NCI-H524 treated with DMSO at 0.1 percent for 48 hours (cell line): ENCODE measurements at regions not wholly inside any gene's neighbourhood (a gene's known extent, or its start where the extent isn't known, plus 50 kb on each side); places are given as distances from the start of the nearest gene placed in this dataset.

Experiments
- DNase-seq: peaks from one replicate; lab custom pipeline; 2025; lab: John Stamatoyannopoulos, UW

DNA sequence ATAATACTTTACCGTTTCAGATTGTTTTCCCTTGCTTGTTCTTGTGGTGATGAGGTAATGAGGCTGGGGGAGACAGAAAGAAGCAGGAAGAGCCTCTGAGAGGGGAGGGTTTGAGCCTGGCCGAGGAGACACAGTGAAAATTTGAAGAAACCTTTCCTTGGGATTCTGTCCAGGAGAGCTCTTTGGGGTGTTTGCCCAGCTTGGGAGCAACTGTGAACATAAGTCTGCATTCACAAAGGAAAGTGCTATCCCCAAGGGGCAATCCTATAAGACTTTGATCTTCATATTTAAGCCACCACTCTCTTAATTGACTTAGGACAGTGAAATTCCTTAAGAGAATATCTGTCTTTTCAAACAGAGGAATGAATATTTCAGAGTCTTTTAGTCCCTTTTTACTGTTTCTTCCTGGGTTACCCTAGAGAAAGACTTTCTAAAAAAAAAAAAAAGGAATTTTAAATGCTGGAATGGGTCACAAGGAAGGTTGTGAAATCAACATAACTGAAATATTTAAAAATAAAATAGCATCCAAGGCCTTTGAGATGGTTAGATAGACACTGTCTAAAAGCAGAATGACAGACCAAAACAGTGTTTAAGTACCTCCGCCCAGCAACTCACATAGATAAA lies 52.5 kb upstream of the STAM2 start:
- no peak for DNase-seq

DNA sequence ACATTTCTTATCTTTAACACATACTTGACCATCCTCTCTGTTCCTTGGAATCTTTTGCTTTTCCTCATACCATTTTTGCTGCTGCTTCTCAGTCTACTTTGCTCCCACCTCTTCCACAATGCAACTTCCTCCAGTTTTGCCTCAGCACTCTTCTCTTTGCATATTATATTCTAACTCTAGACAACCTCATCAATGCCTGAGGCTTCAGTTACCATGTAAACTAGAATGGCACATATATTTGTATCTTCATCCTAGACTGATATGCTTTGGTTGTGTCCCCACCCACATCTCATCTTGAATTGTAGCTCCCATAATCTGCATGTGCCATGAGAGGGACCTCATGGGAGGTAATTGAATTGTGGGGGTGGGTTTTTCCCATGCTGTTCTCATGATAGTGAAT lies 55.9 kb upstream of the STAM2 start:
- no peak for DNase-seq

DNA sequence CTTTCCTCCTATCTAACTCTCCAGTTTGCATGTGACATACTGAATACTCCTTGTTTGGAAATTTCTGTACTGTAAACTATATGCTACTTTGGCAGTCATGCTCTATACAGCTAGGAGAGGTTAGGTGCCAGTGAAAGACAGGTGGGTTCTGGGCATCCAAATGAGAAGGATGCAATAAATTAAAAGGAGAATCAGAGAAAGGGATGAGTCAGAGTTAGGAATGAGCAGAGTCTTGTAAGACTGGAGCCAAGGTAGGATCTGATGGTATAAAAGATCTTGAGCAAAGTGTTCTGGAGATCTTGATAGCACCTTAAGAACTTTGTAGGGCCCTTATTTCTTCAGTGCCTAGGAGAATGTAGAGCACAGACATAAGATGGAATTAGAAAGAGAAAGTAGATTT lies 58.7 kb upstream of the STAM2 start:
- DNase-seq: no peak

DNA sequence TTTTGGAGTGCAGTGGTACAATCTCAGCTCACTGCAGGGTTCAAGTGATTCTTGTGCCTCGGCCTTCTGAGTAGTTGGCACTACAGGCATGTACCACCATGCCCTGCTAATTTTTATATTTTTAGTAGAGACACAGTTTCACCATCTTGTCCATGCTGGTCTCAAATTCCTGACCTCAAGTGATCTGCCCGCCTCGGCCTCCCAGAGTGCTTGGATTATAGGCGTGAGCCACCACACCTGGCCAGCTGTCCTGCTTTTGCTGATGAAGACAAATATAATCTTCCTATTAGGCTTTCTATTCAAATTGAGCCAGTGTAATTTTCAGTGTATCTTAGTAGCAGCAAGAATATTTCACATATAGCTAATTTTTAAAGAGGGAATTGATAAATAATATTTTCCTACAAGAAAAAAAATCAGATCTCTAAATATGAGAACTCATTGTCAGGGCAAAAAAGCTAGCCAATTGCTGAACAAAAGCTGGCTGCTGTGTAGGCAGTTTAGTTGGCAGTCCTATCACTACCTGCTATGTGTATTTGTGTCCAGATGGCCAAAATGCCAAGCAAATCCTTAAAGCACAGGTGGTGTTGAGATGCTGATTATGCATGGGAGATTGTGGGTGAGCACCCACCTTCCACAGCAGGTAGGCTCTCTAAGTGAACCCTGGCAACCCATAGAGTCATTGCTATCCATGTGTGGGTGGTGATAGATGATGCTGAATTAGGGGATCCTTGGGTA lies 60.8 kb upstream of the STAM2 start:
- DNase-seq: no peak

DNA sequence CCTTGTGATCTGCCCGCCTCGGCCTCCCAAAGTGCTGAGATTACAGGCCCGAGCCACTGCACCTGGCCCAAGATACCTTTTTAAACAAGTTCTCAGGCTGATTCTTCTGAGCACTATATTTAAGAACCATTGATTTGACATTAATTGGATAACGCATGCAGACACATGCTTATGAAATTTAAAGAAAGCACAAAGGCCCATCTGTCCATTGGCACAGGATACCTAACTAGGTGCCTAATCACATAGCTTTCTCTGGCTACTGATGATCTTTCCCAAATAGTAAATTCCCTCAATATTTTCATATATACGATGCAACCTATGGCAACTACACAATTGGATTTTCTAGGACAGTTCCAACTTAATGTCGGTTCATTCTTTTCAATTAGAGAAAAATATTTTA lies 62.5 kb upstream of the STAM2 start:
- DNase-seq: peak; percentile 48

DNA sequence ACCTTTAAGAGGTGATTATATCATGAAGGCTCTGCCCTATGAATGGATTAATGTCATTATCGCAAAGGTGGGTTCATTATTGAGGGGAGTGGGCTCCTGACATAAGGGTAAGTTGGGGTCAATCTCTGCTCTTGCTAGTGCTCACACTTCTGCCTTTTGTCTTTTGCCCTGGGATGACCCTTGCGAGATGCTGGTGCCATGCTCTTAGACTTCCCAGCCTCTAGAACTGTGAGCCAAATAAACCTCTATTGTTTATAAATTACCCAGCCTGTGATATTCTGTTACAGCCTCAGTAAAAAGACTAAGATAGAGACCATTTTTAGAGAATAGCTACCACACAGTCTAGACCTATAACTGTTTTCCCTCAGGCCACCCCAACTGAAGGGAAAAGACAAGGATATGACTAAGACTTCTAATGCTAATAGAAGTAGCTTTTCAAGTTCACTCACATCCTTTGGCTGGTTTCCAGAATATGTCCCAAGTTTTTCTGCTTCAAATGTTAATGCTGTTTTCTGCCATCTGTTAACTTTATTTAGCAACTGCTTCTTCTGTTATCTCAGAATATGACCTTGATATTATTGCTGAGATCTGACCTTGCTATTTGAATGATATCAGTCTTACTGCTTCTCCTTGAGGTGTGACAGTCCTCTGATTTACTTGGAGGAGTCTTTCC lies 65.1 kb upstream of the STAM2 start:
- no peak for DNase-seq

DNA sequence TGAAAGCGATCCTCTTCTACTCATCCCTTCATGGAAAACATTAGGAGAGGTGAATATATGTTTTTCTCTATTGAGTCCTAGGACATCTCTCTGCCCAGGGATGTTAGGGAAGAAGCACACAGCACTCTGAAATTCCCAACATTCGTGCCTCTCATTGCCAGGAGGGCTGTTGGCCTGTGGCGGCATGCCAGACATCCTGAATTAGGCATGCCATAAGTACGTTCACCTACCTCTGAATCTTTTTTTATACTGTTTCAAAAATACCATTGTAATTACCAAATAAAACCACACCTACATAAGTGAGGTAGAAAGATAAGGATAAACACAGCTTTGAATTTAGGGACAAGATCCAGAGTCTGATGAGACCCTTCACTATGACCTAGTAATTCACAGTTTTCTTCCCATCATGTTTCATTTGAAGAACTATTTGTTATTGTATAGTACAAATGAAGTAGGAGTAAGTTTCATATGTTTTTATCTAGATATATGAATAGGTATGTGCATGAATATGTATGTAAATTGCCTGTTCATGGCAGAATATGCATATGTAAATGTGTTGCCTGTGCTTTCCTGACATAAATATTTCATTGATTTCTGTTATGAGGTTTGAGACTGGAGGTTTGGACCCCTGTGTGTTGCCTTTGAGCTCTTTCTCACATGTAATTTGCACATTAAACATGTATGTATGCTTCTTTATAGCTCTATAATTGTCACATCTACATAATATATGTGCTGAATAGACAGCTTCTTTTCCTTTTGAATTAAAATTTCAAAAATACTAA lies 66.6 kb upstream of the STAM2 start:
- no peak for DNase-seq

DNA sequence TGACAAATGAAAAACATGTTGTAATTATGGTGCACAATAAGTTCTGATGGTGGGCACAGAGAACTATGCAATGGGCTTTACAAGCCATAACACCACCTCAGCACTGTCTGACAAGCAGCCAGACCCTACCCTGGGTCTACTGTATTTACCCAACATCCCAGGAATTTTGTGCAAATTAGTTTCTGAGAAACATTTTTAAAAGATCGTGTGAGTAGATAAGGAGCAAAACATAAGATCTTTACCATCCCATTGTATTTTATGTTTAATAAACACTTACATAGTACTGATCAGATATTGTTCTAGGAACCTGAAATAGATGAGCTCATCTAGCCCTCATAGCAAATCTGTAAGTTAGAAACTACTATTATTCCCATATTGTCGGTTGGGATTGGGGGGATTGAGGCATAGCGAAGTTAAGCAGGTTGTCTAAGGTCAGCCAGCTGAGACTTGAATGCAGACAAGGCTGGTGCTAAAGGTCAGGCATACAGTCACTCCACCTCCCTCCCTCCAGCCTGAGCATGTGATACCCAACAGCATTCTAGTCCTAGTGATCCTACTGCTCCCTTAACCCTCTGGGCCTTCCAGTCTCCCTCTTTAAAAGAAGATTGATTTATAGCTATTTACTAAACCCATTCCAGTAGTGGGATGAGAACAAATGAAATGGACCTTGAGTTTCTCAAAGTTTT lies 67.4 kb upstream of the STAM2 start:
- DNase-seq: no peak

DNA sequence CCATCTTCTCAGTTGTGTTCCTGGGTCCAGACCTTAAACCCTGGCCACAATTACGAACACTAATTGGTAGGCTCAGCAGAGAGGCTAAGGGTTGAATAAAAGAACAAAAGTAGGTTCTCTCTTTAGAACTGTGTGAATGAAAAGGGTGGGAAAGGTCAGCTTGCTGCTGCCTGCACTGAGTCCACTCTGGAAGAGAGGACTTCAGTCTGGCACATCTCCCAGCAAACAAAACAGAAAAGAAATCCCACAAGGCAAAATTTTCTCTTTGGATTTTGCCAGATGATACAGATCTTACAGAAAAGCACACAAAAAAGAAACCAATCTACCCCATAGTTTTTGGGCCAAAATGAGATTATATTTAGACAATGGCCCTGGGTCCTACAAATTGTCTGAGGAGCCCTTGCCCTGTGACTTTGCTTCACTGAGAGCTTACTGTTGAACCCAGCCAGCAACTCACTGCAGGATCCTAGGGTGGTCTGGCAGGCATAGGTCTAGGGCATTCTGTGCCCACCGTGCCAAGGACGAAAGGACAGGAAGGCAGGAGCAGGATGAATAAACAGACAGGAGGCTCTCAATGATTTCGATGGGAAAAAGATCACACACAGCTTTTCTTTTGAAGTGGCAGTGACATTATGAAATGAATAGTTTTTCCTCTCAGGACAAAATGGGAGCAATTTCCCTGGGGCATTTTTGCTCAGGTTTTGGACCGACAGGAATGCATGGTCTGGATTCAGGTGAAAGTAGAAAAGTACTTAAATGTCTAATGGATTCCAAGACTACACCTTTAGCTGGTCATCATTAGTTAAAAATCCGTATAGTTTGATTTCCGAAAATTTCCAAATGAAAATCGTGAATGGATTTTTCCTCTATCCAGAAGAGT lies 68.4 kb upstream of the STAM2 start:
- DNase-seq: no peak

DNA sequence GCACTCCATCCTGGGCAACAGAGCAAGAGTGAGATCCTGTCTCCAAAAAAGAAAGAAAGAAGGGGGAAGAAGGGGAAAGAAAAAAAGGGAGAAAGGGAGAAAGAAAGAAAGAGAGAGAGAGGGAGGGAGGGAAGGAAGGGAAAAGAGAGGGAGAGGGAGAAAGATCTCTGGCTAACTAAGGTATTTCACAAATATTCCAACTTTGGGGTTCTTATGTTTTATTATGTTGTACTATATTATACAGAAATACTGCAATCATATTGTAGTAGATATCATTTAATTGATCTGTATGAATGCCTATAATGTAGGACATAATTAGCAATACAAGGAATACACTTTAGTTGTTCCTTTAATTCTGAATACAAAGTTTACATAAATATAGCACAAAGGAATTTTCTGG lies 70.1 kb upstream of the STAM2 start:
- no peak for DNase-seq

DNA sequence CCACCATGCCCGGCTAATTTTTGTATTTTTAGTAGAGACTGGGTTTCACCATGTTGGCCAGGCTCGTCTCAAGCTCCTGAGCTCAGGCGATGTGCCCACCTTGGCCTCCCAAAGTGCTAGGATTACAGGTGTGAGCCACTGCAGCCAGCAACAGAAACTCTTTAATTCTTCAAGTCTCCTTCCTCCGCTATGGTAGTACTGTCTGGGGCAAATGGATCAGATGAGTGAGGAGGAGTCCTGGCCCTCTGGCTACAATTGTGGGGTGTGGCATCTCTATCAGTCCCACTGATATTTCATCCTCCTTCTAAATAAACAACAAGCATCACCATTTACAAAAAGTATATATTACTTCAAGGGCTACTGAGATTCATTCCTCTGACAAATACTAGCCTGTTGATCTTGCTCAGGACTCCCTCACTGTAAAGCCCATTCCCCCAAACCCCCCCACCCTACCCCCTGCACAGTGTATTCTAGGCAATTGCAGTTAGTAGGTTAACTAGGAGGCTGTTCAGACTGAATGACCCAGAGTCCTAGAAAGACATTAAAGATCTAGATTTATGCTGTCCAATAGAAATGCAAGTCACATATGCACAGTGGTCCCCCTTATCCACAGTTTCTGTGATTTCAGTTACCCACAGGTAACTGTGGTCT lies 71.2 kb upstream of the STAM2 start:
- DNase-seq: no peak

DNA sequence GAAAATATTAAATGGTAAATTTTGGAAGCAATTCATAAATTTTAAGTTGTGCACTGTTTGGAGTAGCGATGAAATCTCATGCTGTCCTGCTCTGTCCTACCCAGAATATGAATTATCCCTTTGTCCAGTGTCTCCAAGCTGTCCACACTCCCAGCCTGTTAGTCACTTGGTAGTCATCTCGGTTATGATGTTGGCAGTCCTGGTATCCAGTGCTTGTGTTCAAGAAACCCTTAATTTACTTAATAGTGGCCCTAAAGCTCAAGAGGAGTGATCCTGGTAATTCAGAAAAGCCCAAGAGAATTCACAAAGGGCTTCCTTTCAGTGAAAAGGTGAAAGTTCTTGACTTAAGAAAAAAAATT lies 71.8 kb upstream of the STAM2 start:
- no peak for DNase-seq

DNA sequence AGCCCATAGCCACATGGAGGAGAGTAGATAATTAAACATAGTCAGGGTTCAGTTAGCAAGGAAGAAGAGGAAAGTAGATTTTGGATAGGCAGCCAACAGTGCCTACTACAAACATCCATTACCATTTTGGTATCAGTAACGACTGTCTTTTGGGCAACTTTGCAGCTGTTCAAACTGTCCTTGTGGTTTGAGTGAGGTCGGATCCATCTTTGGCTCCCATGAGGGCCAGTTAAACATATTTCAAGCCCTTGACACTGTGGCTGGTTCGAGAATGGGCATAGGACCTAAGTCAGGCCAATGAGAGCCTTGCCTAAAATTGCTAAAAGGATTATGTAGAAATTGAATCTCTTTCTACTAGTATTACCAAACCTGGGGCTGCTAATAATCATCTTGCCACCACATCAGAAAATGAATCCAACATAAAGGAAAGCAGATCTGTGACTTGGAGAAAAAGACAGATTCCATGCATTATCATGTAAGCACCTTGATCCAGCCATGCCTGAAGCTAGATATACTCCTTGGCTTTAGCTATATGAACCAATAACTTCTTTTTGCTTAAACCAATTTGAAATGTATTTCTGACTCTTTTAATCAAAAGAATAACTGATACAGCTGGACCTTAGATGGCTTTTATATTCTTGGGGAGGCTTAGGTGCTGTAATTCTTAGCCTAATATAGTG lies 75.0 kb upstream of the STAM2 start:
- DNase-seq: no peak

DNA sequence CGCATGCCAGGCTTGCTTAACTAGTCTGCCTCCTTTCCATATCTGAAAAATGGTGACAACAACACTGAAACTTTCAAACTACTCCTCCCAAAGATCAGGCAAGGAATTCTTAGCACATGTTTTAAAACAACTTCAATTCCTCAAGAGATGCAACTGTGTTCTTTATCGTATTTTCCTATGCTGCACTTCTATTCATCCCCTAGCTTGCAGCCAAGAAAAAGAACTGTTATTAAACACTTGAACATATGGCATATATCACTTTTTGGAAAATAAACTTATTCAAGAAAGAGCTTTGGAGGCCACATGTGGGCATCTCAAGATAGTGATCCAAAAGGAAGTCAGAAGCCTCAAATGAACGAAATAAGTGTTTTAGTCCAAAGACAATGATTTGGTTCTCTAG lies 75.6 kb upstream of the STAM2 start:
- no peak for DNase-seq

DNA sequence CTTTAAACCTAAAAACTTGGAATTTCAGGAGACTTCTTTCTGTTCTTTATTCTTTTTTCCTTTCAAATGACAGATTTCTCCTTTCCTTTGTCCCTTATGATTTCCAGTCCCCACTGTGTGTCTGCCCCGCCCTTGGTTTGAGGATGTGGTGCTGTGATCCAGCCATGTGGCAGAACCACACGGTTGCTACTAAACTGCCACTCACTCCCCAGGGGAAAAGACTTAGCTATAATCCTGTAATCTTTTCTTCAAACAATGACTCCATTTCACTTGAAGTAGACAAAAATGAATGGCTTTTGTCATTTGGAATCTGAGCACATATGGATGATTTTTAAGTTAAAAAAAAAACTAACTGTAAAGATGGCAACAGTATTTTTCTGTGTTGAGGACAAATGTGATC lies 76.2 kb upstream of the STAM2 start:
- DNase-seq: peak; percentile 87

DNA sequence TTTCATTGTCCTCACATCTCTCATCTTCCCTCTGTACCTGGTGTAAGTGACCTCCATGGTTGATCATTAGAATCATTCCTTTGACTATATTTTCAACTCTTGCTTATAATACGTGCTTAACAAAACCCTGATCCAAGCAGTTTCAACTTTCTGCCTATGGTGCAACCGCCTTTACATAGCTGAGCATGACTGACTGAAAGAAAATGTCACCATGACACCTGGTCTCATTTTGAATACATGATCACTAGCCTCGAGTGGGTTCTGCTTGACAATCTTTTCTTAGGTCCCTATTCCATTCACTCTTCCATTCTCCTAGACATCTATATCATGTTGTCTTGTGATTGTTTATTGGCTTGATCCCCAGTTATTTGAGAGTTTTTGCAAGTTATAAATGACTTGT lies 78.9 kb upstream of the STAM2 start:
- no peak for DNase-seq

DNA sequence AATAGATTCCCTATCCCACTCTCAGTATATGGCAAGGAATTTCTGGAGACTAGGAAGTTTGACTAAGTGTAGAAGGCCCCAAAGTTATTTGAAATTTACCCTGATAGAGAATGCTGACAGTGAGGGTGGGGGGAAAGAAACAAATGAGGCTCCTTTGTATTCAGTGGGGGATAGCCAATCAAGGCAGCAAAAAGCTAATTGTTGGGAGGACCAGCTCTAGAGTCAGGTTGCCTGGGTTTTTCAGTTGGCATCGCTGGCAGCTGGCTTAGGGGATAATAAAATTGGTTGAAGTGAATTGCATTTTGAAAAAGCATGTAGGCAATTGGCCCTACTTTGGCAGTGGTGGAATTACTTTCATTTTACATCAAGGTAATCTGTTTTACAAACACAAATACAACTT lies 79.4 kb upstream of the STAM2 start:
- DNase-seq: no peak

DNA sequence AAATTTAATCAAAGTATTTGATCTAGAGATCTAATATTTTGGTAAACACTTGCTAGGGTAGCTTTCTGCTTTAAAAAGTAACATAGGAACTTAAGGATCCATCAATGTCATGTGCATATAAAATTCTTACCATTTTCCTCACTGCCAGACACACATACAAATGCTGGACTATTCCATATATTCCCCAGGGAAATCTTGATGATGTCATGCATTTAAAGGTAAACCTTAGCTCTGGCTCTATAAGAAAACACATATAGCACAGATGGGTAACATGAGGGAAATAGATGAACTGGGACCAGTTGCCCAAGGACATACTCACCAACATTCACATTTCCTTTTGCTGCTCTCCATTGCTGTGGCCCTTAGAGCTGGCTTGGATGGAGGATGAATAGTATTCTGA lies 79.1 kb upstream of the FMNL2 start:
- DNase-seq: no peak

DNA sequence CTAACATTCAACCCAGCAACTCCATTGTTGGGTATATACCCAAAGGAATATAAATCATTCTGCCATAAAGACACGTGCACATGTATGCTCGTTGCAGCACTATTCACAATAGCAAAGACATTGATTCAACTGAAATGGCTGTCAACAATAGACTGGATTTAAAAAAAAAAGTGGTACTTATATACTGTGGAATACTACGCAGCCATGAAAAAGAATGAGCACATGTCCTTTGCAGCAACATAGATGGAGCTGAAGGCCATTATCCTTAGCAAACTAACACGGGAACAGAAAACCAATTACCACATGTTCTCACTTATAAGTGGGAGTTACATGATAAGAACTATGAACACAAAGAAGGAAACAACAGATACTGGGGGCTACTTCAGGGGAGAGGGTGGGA lies 74.0 kb upstream of the FMNL2 start:
- DNase-seq: no peak

DNA sequence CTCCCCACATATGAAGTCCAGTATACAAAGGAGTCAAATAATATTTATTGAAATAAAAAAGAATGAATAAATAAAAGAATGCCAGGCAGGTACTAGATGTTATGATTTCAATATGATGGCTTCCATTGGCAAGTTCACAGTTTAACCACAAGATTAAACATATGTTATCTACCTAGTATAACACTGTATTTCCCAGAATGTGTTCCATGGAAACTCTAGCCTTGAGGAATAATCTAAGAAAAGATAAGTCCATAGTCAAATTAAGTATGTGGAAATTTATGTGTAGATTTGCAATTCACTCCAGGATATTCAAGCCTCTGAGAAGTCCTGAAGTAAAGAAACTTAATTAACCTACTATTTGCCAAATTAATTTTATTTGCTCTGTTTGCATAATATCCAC lies 71.1 kb upstream of the FMNL2 start:
- no peak for DNase-seq
